GM20000 (cell line): ENCODE measurements at regions not wholly inside any gene's neighbourhood (a gene's known extent, or its start where the extent isn't known, plus 50 kb on each side); places are given as distances from the start of the nearest gene placed in this dataset.
"Not testable (repeated sequence)": the region's sequence is repeated elsewhere in the genome, so short reads cannot be mapped to it uniquely, and the experiment has no call there.

Experiments used
- DNase-seq: peaks from one replicate; pipeline ENCODE4 v3.0.0; 2012; ENCODE audit warnings: low spot score
- CTCF ChIP-seq: IDR thresholded peaks from 2 replicates; pipeline ENCODE4 v1.5.1; 2012; ENCODE audit warnings: mild to moderate bottlenecking, control low read depth; ENCODE audit errors: extremely low read depth, missing control alignments

DNA sequence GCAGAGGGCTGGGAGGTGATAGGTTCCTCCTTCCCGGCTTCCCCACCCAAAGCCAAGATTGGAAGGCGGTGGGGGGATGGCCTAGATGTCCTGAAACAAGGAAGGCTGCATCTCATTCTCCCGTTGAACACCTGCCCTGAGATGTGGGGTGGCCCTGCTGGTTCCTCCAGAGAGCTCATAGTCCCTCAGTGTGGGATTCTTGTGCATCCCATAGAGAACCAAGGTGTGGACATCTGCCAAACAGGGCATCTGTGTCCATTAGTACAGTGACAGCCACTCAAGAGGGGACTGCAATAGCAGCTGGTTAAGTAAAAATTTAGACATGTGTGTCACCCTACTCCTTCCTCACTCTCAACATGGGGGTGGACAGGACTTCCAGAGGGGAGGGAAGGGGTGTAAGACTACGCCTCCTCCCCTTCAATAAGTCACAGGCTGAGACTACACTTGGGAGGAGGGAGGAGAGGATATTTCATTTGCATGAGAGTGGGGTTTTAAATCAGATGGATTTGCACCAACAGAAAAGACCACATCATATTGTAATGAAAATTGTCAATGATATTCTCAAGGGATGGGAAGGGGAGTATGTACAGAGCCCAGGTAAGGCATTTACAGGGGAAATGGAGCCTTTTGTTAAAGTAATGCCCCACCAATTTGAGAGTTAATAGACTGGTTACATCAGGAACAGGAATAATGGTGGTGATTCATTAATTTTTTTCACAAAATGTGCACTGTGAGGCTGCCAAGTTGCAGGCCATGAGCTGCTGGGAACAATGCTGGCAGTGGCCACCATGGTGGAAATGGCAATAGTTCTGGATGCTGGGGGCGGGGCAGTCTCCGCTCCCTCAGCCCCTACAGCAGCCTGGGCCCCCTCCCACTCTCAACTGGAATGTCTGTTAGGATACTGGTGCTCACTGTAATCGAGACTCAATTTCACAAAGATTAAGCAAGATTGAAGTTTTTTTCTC lies 80.6 kb downstream of the TEX51 start:
- TF ChIP-seq CTCF: no peak
- no peak for DNase-seq

- TF ChIP-seq CTCF: no peak
- no peak for DNase-seq
These were observed 82.8 kb downstream of the TEX51 start for GRCh38 chr2:126981476-126981875.

GRCh38 chr2:126982935-126983334 lies 84.2 kb downstream of the TEX51 start:
- TF ChIP-seq CTCF: no peak
- no peak for DNase-seq

DNA sequence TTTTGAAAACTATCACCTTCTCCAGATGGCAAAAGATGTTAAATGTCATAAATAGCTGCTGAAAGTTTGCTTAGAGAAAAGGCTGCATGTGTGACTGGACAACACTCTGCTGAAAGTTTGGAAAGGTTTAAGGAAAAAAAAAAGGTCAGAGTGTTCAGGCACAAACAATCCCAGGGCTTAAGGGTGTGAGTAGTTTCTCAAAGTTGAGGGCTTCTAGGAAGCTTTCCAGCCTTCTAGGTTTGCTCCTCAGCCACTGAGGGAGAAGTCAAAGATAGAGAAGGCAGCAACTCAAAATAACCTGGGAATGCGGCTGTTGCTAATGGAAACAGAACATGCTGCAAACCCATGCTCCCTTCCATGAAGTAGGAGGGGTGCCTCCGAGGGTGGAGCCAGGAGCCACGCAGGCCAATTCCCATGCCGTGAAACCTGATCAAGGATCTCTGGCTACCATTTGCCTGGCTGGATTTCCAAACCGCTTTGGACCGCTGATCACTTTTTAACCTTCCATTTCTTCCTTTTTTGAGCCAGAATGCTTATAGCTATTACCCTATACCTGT lies 88.0 kb downstream of the TEX51 start:
- DNase-seq: no peak
- TF ChIP-seq CTCF: no peak

GRCh38 chr2:126988482-126988881 lies 89.8 kb downstream of the TEX51 start:
- no peak for TF ChIP-seq CTCF
- no peak for DNase-seq

DNA sequence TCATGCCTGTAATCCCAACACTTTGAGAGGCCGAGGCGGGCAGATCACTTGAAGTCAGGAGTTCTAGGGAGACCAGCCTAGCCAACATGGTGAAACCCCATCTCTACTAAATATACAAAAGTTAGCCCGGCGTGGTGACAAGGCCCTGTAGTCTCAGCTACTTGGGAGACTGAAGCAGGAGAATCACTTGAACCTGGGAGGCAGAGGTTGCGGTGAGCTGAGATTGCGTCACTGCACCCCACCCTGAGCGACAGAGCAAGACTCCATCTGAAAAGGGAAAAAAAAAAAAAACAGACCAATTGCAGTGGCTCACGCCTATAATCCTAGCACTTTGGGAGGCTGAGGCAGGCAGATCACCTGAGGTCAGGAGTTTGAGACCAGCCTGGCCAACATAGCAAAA lies 90.4 kb downstream of the TEX51 start:
- DNase-seq: not testable (repeated sequence)

- TF ChIP-seq CTCF: no peak
- DNase-seq: no peak
These were observed 91.5 kb downstream of the TEX51 start for GRCh38 chr2:126990200-126990599.
